8988T (cell line): ENCODE measurements at regions not wholly inside any gene's neighbourhood (a gene's known extent, or its start where the extent isn't known, plus 50 kb on each side); places are given as distances from the start of the nearest gene placed in this dataset.

ENCODE experiments used
- DNase-seq: peaks from one replicate; pipeline ENCODE4 v3.0.0; 2011

DNA sequence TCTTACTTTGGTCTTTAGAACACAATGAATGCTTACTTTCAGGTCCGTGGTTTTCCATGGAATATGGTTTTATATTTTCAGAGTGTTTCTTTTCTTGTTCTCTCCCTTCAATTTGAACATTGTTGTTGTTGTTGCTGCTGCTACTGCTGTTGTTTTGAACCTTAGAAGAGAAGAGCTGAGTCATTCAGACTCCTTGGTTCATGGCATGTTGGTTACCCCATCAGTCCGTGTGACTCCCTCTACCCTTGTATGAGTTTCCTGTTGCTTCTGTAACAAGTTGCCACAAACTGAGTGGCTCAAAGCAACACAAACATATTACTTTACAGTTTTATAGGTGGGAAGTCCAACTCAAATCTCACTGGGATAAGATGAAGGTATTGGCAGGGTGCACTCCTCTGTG is 511.0 kb downstream of the INSC start:
- no peak for DNase-seq

DNA sequence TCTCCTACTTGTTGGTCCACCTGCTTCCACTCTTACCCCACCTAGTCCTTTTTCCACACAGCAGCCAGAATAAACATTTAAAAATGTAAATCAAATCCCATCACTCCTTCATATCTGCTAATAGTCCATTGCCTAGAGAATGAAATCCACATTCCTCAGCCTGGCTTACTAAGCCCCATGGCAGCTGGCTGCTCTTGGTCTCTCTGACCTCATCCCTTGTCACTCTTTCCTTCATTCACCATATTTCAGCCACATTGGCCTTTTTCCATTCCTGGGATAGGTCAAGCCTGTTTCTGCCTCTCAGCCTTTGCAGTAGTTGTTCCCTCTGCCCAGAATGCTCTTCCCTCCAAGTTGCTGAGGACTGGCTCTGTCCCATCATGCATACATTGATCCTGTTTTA is 512.8 kb downstream of the INSC start:
- DNase-seq: no peak

DNA sequence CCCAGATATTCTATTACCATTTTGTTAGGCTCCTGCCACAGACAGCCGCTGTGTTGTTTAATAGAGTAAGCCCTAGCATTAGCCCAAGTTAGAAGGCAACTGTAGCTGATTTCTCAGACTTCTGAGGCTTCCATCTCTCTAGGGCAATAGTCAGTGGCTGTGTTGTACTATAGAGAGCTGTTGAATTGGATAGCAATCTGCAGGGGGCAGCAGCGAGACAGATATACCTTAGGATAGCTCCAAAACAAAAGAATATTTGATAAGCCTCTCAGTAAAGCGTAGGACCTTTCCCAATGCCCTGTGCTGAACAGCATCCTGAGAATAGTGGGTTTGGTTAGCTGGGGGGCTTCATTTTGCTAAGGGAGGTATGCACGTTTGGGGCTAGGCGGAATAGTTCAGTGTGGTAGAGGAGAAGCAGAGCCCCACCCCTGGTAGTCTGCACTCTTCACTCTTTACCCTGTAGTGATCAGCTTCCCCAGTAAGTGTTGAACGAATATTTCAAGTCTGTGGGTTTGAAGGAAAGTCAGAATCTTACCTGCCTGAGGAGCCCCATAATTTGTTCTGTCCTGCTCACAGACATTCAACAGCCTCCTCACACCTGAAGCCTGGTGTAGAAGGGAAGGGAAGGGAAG is 515.1 kb downstream of the INSC start:
- DNase-seq: no peak

DNA sequence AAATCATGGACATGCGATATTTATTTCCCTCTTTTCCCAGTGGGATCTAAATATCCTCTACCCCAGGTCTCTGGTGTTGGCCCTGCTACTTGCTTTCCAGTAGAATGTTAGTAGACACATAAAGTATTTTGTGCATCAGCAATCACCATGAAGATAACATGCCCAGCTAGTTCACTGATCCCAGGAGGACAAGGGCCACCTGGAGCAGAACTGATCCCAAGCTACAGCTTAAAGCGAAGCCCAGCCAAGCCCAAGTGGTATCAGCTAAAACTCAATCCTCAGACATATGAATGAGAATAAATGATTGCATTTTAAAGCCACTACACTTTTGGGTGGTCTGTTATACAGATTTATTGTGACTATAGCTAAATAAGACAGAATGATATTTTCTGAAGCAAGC is 516.2 kb downstream of the INSC start:
- DNase-seq: no peak

GRCh38 chr11:15635521-15635920 is 520.8 kb downstream of the INSC start:
- DNase-seq: no peak

- no peak for DNase-seq
Measured at GRCh38 chr11:15636521-15637089, 521.9 kb downstream of the INSC start.

DNA sequence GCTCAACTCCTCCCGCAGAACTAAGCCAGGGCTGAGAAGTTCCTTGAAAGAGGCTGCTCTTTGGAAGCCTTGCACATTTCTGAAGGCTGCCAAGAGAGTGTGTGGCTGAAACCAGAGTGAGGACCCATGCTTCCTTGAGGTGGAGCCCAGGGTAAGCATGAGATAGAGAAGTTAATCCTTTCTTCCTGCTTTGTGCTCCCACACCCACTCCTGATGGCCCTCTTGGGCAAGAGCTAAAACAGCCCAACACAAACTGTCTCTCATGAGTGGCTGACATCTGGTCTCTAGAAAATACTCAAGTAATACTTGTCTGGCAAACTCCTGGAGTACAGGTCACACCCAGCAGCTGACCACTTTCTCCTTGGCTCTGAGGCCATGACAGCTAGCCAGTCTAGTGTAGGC is 523.7 kb downstream of the INSC start:
- DNase-seq: no peak

- DNase-seq: no peak
Measured at GRCh38 chr11:15640318-15640717, 525.6 kb downstream of the INSC start.

DNA sequence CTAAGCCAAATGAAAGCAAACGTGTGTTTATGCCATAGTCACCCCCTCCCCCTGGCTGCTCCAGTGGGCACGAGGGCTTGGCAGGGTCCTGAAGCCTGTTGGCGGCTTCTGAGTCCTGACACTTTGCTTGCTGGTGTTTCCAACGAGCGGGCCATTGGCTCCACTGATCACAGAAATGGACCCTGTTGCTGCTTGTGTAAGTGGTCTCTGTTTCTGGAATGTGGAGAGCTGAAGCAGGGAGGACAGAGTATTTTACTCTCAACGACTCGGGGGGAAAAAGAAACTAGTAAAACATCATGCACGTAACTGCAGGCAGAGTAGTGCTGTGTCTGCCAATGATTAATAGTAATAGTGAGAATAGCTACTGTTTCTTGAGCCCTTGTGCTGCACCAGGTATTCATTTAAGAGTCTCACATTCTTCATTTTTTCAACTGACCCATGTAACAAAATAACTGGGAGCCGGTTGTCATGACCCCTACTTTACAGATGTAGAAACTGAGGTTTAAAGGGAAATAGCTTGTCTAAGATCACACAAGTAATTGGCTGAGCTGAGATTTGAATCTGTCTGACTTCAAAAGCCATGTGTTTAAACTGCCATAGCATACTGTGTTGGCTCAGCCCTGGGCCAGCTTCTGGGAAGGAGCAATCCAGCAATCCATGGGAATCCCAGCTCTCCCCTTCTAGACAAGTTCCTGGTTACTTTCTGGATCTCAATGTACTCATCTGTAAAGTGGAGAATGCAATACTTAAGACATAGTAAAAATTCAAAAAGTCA is 526.7 kb downstream of the INSC start:
- no peak for DNase-seq

DNA sequence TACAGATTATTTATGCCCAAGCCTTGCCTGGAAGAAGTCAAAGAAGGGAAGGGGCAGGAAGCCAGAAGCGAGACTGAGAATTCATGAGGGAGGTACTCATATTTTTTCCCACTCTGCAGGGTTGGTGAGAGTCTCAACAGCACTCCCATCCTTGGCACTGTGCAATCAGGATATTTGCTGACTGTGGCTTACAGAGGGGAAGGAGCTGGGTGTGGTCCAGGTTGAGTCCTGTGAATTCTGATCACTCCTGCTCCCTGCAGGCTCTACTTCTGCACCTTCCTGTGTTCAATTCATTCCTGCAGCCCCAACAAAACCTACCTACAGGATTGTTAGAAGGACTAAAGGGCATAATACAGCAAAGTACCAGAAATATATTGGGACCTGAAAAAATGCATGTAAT is 530.5 kb downstream of the INSC start:
- no peak for DNase-seq

GRCh38 chr11:15649371-15650104 is 534.8 kb downstream of the INSC start:
- no peak for DNase-seq

DNA sequence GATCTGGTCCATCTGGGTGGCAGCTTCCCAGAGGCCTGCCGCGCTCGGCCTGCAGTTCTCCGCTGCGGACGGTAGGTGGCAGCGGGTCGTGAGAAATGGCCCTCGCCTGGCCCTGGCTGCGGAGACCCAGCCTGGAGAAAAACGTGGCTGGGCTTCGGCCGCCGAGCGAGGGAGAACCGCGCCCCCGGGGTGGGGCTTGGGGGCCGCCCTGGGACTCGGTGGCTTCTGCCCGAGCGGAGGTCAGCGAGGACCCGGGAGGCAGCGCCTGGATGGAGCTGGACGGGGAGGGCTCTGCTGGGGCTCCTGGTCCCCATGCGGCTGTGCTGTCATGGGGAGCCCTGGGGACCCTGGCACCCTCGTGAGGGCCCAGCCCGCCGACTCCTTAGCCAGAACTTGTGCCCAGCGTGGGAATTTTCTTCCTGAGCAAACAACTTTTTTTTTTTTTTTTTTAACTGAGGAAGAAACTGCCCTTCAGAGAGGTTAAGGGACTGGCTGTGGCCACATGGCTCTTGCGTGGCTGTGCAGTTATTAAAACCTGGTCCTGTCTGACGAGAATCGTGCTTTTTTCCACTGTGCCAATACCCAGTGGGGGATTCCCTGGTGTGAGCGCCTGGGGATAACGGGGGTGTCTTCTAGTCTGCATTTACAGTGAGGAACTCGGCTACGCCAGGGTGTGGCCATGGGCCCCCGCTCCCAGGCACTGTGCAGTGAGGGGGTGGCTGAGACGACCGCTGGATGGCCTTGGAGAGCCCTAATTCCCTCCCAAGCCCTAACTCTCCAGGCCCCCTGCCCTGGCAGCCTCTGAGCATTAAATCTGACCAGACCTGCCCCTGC is 535.6 kb downstream of the INSC start:
- peak; percentile 53 for DNase-seq

- no peak for DNase-seq
Measured at GRCh38 chr11:15651033-15651432, 536.3 kb downstream of the INSC start.

GRCh38 chr11:15651816-15652215 is 537.1 kb downstream of the INSC start:
- no peak for DNase-seq

DNA sequence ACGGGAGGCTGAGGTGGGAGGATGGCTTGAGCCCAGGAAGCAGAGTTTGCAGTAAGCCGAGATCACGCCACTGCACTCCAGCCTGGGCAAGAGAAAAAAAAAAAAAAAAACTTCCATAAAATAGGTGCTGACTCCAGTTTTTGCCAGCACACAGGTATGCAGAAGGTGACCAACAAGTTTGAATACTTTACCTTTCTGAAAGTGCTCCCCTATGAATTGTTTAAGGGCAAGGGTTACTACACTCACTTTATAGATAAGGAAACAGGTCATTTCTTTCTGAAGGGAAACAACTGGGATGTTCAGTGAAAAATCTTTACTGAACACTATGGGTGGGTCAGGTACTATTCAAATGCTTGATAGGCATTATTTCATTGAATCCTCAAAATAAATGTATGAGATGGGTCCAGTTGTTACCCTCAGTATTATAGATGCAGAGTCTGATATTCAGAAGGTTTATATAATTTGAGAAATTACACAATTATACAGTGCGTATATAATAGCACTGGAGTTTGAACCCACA is 538.5 kb downstream of the INSC start:
- no peak for DNase-seq

DNA sequence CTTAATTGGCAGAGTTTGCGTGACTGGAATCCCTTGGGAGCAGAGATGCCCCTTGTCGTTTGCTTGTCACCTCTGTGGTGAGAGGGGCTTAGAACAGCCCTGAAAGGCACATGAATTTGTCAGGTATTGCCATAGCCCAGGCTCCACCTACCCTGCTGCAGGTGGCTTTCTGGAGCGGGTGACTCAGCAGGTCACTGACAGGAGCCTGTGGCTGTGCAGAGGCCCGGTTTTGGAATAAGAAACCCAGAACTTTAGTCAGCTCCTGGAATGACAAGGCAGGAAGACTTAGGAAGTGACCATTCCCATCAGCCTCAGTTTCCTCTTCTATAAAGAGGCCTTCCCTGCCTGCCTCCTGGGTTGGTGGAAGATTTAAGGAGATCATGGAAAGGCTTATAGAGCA is 539.7 kb downstream of the INSC start:
- DNase-seq: no peak

DNA sequence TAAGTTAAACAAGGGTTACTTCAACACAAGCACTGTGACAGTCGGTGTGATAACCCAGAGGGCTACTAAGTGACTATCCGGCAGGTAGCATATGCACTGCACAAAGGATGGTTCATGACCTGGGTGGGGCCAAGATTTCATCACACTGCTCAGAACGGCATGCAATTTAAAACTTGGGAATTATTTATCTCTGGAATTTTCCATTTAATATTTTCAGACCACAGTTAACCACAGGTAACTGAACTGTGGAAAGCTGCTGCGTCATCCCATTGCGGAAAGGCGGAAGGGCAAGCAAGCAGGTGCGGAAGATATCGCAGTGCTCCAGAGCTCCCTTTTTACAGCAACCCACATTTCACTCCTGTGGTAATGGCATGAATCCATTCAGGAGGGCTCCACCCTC is 540.8 kb downstream of the INSC start:
- DNase-seq: no peak

DNA sequence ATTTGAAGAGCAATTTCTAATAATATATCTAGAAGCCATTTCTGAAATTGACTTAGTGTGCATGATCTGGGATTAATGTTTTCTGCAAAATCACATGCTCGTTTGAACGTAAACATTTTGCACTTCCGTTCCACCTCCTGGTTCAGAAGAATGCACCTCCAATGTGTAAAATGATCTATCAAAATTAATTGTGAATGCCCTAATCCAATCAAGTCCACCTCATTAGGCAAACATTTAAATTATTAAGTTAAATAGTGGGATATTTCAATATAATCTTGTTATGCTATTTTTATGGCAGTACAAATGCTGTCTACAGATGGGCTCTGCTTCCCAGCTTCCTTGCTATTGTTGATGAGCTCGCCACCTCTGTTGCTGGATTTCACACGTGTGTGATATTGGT is 542.5 kb downstream of the INSC start:
- DNase-seq: no peak

DNA sequence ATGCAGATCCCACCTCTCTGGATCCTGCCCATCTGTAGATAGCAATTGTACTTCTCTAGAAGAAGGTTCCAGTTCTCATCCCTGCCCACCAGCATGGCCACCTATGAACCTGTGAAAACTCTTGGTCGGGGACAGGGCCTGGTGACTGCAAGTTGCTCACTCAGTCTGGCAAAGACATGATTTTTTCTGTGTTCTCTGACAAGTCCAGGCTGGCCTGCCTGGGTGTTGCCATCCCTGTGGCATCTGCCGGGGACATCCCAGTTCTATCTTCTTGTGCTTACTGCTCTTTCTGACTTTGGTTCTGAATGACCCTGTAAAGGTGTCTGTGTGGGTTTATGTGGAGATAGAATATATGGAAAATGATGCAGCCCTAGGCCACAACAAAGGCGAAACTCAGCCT is 545.8 kb downstream of the INSC start:
- no peak for DNase-seq

DNA sequence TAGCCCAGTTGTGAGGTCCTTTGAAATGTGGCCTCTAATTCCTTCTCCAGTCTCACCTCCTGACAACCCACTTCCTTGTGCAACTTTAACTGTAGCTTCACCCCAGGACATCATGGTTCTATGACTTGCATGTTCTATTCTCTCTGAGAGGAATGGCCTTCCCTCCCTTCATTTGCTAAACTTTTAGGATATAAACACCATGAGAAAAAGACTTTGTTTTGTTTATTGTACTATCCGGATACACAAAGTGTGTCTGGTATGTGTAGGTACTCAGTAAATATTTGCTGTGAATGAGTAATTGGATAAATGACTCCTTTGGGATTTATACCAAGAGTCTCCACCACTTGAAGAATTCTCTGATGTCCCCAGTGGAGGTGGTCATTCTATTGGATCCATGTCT is 547.6 kb downstream of the INSC start:
- DNase-seq: no peak

DNA sequence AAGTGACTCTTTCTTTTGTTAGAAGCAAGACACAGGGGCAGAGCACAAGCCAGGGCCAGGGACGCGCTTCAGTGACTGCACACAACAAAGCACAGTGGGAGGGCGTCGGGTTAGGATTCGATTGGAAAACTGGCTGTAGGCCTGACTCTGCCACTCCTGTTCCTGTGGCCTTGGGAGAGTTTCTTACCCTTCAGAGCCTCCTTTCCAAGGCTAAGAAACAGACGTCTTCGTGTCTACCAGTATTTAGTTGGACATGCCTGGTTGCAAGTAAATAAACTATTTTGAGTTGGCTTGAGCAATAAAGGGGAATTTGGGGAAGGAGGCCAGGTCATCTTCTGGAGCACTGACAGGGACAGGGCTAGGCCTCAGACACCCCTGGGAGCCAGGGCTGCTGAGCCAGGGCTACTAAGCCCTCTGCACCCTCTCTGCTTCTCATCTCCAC is 549.1 kb downstream of the INSC start:
- no peak for DNase-seq

- DNase-seq: no peak
Measured at GRCh38 chr11:15665368-15665871, 550.7 kb downstream of the INSC start.
